ENCODE measurements at regions not wholly inside any gene's neighbourhood (a gene's known extent, or its start where the extent isn't known, plus 50 kb on each side); places are given as distances from the start of the nearest gene placed in this dataset.

DNA sequence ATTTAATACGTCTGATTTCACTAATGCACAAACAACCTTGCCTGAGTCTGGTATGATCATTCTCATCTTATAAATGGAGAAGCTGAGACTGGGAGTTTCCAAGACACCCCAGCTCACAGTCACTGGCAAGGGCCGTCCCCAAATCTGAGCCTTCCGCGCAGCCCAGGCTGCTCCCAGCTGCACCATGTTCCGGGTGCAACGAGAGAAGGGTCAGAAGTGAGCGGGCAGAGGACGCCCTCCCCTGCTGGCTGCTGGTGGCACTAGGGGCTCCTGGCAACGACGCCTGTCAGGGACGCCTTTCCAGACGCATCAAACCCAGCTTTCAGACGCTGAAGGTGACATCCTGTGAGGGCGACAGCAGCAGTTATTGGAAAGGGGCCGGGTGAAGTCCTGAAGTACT is 115.3 kb upstream of the PROKR2 start:
- H3K9me3 Mint-ChIP-seq: no peaks in the 10 kb centered on the region
- H3K4me1 Mint-ChIP-seq: no peaks in the 10 kb centered on the region
- peaks cover 40% of the 10 kb centered on the region for H3K27me3 Mint-ChIP-seq (ENCODE audit: low read depth, poor library complexity)
- TF ChIP-seq, protein P1, sequence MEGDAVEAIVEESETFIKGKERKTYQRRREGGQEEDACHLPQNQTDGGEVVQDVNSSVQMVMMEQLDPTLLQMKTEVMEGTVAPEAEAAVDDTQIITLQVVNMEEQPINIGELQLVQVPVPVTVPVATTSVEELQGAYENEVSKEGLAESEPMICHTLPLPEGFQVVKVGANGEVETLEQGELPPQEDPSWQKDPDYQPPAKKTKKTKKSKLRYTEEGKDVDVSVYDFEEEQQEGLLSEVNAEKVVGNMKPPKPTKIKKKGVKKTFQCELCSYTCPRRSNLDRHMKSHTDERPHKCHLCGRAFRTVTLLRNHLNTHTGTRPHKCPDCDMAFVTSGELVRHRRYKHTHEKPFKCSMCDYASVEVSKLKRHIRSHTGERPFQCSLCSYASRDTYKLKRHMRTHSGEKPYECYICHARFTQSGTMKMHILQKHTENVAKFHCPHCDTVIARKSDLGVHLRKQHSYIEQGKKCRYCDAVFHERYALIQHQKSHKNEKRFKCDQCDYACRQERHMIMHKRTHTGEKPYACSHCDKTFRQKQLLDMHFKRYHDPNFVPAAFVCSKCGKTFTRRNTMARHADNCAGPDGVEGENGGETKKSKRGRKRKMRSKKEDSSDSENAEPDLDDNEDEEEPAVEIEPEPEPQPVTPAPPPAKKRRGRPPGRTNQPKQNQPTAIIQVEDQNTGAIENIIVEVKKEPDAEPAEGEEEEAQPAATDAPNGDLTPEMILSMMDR (IDR thresholded peaks at IDR 0.05): no peak
- no peaks in the 10 kb centered on the region for H3K36me3 Mint-ChIP-seq (ENCODE audit: low read depth)
- no peak for DNase-seq
- H3K27ac Mint-ChIP-seq: no peak overlapping the region
- no peak overlapping the region for H3K4me3 Mint-ChIP-seq

DNA sequence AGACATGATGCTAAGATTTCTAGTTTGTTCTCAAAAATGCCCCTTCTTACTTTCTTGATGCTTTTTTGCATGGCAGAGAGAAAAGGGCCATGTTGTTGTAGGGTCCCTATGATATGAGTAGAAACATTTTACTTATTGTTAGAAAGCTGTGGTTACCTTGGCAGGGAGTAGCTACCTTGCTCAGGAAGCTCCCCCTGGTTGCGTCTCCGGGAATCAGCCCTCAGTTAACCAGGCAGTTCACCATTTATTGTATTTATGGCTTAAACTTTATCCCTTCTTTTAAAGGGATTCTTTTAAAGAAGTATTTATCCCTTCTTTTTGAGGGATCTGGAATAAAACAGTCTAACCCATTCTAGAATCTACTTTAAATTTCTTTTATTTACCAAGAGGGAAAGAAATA is 113.9 kb upstream of the PROKR2 start:
- DNase-seq: no peak
- Mint-ChIP-seq H3K4me1 (no peaks in the 10 kb centered on the region), H3K4me3 (no peak overlapping the region), H3K27me3 (ENCODE audit: low read depth, poor library complexity) (peaks cover 28% of the 10 kb centered on the region), H3K9me3 (no peaks in the 10 kb centered on the region), H3K27ac (no peak overlapping the region), H3K36me3 (ENCODE audit: low read depth) (no peaks in the 10 kb centered on the region)
- TF ChIP-seq, protein P1 (IDR thresholded peaks at IDR 0.05): no peak

GRCh38 chr20:5426026-5426425 is 109.3 kb upstream of the PROKR2 start:
- Mint-ChIP-seq H3K27me3 (ENCODE audit: low read depth, poor library complexity) (peaks cover 21% of the 10 kb centered on the region), H3K36me3 (ENCODE audit: low read depth) (no peaks in the 10 kb centered on the region), H3K4me3 (no peak overlapping the region), H3K27ac (no peak overlapping the region), H3K4me1 (no peaks in the 10 kb centered on the region), H3K9me3 (peaks cover 12% of the 10 kb centered on the region)
- TF ChIP-seq, protein P1 (IDR thresholded peaks at IDR 0.05): no peak
- DNase-seq: no peak

- Mint-ChIP-seq H3K27me3 (ENCODE audit: low read depth, poor library complexity) (peaks cover 17% of the 10 kb centered on the region), H3K4me1 (no peaks in the 10 kb centered on the region), H3K9me3 (peaks cover under 1% of the 10 kb centered on the region), H3K27ac (no peak overlapping the region), H3K36me3 (ENCODE audit: low read depth) (no peaks in the 10 kb centered on the region), H3K4me3 (no peak overlapping the region)
- TF ChIP-seq, protein P1 (IDR thresholded peaks at IDR 0.05): no peak
- no peak for DNase-seq
Measured at GRCh38 chr20:5416086-5416485, 99.3 kb upstream of the PROKR2 start.

DNA sequence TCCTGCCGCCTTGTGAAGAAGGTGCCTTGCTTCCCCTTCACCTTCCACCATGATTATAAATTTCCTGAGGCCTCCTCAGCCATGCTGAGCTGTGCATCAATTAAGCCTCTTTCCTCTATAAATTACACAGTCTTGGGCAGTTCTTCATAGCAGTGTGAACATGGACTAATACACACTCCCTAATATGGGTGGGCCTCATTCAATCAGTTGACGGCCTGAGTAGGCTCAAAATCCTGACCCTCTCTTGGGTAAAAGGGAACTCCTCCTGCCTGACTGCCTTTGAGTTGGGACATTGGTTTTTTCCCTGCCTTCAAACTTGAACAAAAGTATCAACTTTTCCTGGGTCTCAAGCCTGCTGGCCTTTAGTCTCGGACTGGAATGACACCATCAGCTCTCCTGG is 96.6 kb upstream of the PROKR2 start:
- H3K4me3 Mint-ChIP-seq: no peak overlapping the region
- TF ChIP-seq, protein P1 (IDR thresholded peaks at IDR 0.05): no peak
- no peaks in the 10 kb centered on the region for H3K9me3 Mint-ChIP-seq
- H3K4me1 Mint-ChIP-seq: no peaks in the 10 kb centered on the region
- peaks cover 17% of the 10 kb centered on the region for H3K27me3 Mint-ChIP-seq (ENCODE audit: low read depth, poor library complexity)
- no peak overlapping the region for H3K27ac Mint-ChIP-seq
- H3K36me3 Mint-ChIP-seq (ENCODE audit: low read depth): no peaks in the 10 kb centered on the region
- no peak for DNase-seq

DNA sequence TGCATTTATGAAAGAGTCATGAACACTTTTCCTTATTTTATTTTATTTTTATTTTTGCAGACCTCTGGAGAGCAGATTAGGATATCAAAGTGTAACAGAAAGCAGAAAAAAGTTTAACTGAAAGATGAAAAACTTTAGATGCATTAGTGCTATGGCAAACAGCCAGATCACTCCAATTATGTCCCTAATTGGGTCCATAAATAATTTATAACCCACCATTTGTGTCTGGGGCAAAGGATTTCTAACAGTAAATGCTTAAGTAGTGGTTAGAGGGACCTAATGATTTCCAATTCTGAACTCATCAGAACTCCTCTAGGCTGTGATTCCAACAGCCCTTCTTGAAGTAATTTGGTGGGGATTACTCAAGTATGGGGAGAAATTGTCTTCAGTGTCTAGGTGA is 93.7 kb upstream of the PROKR2 start:
- Mint-ChIP-seq H3K4me3 (no peak overlapping the region), H3K27me3 (ENCODE audit: low read depth, poor library complexity) (peaks cover 16% of the 10 kb centered on the region), H3K9me3 (no peaks in the 10 kb centered on the region), H3K36me3 (ENCODE audit: low read depth) (no peaks in the 10 kb centered on the region), H3K4me1 (no peaks in the 10 kb centered on the region), H3K27ac (no peak overlapping the region)
- no peak for DNase-seq
- TF ChIP-seq, protein P1 (IDR thresholded peaks at IDR 0.05): no peak

Measured in nephron progenitor cell (in vitro differentiated cells).